NCI-H146 treated with DMSO at 0.1 percent for 48 hours (cell line): ENCODE measurements at regions not wholly inside any gene's neighbourhood (a gene's known extent, or its start where the extent isn't known, plus 50 kb on each side); places are given as distances from the start of the nearest gene placed in this dataset.

Experiments used
- DNase-seq: peaks from one replicate; lab custom pipeline; 2025; ENCODE audit not compliant: unreplicated experiment; lab: John Stamatoyannopoulos, UW

- no peak for DNase-seq
Measured at GRCh38 chr2:143830476-143830875, 689.4 kb downstream of the ZEB2 start.

- DNase-seq = no peak
Measured at GRCh38 chr2:143828763-143829537, 691.0 kb downstream of the ZEB2 start.

GRCh38 chr2:143824791-143825190 is 695.1 kb downstream of the ZEB2 start:
- DNase-seq = no peak

- no peak for DNase-seq
Measured at GRCh38 chr2:143823876-143824275, 694.7 kb downstream of the ARHGAP15 start.

GRCh38 chr2:143823296-143823695 is 694.1 kb downstream of the ARHGAP15 start:
- DNase-seq = no peak

- no peak for DNase-seq
Measured at GRCh38 chr2:143822736-143823135, 693.5 kb downstream of the ARHGAP15 start.

- DNase-seq = no peak
Measured at GRCh38 chr2:143819764-143820163, 690.5 kb downstream of the ARHGAP15 start.

GRCh38 chr2:143819190-143819735 is 690.0 kb downstream of the ARHGAP15 start:
- no peak for DNase-seq
